ENCODE measurements at regions not wholly inside any gene's neighbourhood (a gene's known extent, or its start where the extent isn't known, plus 50 kb on each side); places are given as distances from the start of the nearest gene placed in this dataset.
"Not testable (repeated sequence)": the region's sequence is repeated elsewhere in the genome, so short reads cannot be mapped to it uniquely, and the experiment has no call there.

DNA sequence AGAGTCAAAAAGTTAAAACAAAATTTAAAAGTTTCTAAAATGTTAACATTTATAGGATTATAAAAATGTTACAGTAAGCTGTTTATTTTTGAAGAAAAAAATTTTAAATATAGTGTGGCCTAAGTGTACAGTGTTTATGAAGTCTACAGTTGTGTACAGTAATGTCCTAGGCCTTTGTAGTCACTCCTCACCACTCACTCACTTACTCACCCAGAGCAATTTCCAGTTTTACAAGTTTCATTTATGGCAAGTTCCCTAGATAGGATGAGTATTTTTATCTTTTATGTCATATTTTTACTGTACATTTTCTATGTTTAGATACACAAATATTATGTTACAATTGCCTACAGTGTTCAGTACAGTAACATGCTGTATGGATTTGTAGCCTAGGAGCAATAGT lies 419.9 kb downstream of the ARL4A start:
- TF ChIP-seq, protein P1, sequence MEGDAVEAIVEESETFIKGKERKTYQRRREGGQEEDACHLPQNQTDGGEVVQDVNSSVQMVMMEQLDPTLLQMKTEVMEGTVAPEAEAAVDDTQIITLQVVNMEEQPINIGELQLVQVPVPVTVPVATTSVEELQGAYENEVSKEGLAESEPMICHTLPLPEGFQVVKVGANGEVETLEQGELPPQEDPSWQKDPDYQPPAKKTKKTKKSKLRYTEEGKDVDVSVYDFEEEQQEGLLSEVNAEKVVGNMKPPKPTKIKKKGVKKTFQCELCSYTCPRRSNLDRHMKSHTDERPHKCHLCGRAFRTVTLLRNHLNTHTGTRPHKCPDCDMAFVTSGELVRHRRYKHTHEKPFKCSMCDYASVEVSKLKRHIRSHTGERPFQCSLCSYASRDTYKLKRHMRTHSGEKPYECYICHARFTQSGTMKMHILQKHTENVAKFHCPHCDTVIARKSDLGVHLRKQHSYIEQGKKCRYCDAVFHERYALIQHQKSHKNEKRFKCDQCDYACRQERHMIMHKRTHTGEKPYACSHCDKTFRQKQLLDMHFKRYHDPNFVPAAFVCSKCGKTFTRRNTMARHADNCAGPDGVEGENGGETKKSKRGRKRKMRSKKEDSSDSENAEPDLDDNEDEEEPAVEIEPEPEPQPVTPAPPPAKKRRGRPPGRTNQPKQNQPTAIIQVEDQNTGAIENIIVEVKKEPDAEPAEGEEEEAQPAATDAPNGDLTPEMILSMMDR (conservative IDR thresholded peaks at IDR 0.05): no peak
- Mint-ChIP-seq H3K36me3 (ENCODE audit: low read depth) (peaks cover 3% of the 10 kb centered on the region), H3K27ac (ENCODE audit: unreplicated experiment) (no peak overlapping the region), H3K4me3 (no peak overlapping the region), H3K9me3 (peaks cover 2% of the 10 kb centered on the region), H3K27me3 (ENCODE audit: low read depth) (no peaks in the 10 kb centered on the region), H3K4me1 (no peaks in the 10 kb centered on the region)
- DNase-seq (ENCODE audit: low read depth, low spot score): no peak

DNA sequence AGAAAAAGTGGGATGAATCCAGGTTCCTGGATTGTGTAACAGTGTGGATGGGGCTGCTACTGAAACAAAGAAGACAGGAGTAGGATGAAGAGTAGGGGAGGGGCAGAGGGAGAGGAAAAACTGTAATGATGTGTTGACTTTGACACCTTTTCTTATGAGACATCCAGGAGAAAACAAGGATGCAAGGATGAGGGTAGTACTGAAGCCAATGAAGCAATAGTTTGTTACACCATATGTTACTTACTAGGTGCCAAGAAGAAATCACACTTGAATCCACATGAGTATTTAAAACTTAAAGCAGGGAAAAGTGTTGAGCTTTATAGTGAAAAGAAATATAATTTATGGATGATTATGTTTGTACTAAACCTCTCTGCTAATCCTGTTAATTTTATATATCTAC lies 420.6 kb downstream of the ARL4A start:
- no peak overlapping the region for H3K27ac Mint-ChIP-seq (ENCODE audit: unreplicated experiment)
- no peak for DNase-seq (ENCODE audit: low read depth, low spot score)
- H3K27me3 Mint-ChIP-seq (ENCODE audit: low read depth): no peaks in the 10 kb centered on the region
- no peak overlapping the region for H3K4me3 Mint-ChIP-seq
- TF ChIP-seq, protein P1 (conservative IDR thresholded peaks at IDR 0.05): no peak
- H3K9me3 Mint-ChIP-seq: peaks cover 4% of the 10 kb centered on the region
- H3K36me3 Mint-ChIP-seq (ENCODE audit: low read depth): peaks cover 3% of the 10 kb centered on the region
- H3K4me1 Mint-ChIP-seq: no peaks in the 10 kb centered on the region

DNA sequence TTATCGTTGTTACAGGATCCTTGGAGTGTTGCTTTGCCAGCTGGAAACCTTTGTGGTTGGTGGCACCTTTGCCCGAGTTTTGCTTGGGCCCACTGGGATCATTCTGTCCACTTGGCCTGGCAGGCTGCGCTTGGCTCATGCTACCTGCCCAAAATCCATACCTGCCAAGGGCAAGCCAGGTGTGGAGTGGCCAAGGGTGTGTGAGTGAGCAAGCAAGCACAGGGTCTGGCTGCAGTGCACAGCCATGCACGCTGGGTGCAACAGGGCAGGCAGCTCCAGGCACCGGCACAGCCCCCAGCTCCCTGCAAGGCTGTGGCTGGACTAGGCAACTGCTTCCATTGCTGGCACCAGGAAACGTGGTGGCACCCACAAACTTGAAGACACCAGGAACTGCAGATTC lies 421.8 kb downstream of the ARL4A start:
- DNase-seq (ENCODE audit: low read depth, low spot score): no peak
- TF ChIP-seq, protein P1 (conservative IDR thresholded peaks at IDR 0.05): no peak
- Mint-ChIP-seq H3K4me3 (no peak overlapping the region), H3K27me3 (ENCODE audit: low read depth) (no peaks in the 10 kb centered on the region), H3K27ac (ENCODE audit: unreplicated experiment) (no peak overlapping the region), H3K4me1 (no peaks in the 10 kb centered on the region), H3K9me3 (peaks cover 3% of the 10 kb centered on the region), H3K36me3 (ENCODE audit: low read depth) (peaks cover 3% of the 10 kb centered on the region)

DNA sequence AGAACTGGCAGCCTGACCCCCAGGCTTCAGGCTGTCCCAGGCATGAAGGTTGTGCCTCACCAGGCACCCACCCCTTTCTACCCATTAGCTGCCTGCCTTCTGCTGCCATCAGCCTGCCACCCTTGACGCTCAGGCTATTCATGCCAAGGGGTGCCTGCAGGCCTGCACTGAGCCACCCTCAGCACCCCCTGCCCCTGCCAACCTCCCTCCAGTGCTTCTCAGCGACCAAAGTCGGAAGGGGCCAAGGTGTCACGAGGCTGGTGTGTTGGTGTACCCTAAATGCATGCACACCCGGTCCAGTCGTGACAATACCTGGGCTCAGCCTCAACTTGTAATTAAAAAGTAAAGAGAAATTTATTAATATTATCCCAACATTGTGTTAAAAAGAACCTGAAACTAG lies 422.7 kb downstream of the ARL4A start:
- Mint-ChIP-seq H3K9me3 (peaks cover 2% of the 10 kb centered on the region), H3K4me3 (no peak overlapping the region), H3K4me1 (peaks cover 5% of the 10 kb centered on the region), H3K27me3 (ENCODE audit: low read depth) (no peaks in the 10 kb centered on the region), H3K27ac (ENCODE audit: unreplicated experiment) (no peak overlapping the region), H3K36me3 (ENCODE audit: low read depth) (peaks cover 5% of the 10 kb centered on the region)
- DNase-seq (ENCODE audit: low read depth, low spot score): no peak
- TF ChIP-seq, protein P1 (conservative IDR thresholded peaks at IDR 0.05): no peak

DNA sequence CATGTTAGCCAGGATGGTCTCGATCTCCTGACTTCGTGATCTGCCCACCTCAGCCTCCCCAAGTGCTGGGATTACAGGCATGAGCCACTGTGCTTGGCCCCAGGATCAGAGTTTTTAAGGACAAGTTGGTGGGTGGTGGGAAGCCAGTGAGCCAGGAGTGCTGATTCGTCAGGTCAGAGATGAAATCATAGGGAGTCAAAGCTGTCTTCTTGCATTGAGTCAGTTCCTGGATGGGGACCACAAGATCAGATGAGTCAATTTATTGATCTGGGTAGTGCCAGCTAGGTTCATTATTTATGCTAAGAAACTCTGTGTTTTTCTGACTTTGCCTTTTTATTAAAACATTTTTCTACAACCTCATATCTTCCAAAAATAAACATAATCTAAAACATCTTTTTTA lies 423.8 kb downstream of the ARL4A start:
- TF ChIP-seq, protein P1 (conservative IDR thresholded peaks at IDR 0.05): no peak
- peaks cover 5% of the 10 kb centered on the region for H3K36me3 Mint-ChIP-seq (ENCODE audit: low read depth)
- DNase-seq (ENCODE audit: low read depth, low spot score): no peak
- H3K9me3 Mint-ChIP-seq: peaks cover 2% of the 10 kb centered on the region
- no peak overlapping the region for H3K4me3 Mint-ChIP-seq
- no peak overlapping the region for H3K27ac Mint-ChIP-seq (ENCODE audit: unreplicated experiment)
- peaks cover 15% of the 10 kb centered on the region for H3K4me1 Mint-ChIP-seq
- no peaks in the 10 kb centered on the region for H3K27me3 Mint-ChIP-seq (ENCODE audit: low read depth)

DNA sequence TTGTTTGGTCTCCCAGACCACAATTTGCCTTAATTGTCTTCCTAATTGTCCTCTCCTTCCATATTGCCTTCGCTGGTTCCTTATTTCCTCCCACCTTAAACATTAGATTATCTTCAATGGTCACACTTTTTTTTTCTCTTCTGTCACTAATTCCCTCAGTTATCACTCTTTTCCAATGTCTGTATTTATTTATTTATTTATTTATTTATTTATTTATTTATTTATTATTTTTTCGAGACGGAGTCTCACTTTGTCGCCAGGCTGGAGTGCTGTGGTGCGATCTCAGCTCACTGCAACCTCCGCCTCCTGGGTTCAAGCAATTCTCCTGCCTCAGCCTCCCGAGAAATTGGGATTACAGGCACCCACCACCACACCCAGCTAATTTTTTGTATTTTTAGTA lies 426.8 kb downstream of the ARL4A start:
- H3K4me3 Mint-ChIP-seq; H3K36me3 Mint-ChIP-seq (ENCODE audit: low read depth); H3K9me3 Mint-ChIP-seq; DNase-seq (ENCODE audit: low read depth, low spot score); H3K27me3 Mint-ChIP-seq (ENCODE audit: low read depth): not testable (repeated sequence)
- Mint-ChIP-seq H3K27ac (ENCODE audit: unreplicated experiment) (peak overlapping the region; percentile 16), H3K4me1 (peaks cover 18% of the 10 kb centered on the region)
